ENCODE measurements at regions not wholly inside any gene's neighbourhood (a gene's known extent, or its start where the extent isn't known, plus 50 kb on each side); places are given as distances from the start of the nearest gene placed in this dataset.

GRCh38 chr13:105952973-105953290, 582.5 kb downstream of the EFNB2 start:
- no peak overlapping the region for H4K5ac ChIP-seq (ENCODE audit: low read depth, low read length)
- H3K18ac ChIP-seq (ENCODE audit: low read depth, low read length) = no peak overlapping the region
- H4K20me1 ChIP-seq (ENCODE audit: insufficient read depth, low read length) = no peaks in the 10 kb centered on the region
- no peak overlapping the region for H2AK9ac ChIP-seq (replicated peaks; ENCODE audit: low read depth, low read length, poor library complexity)
- TF ChIP-seq USF2 (IDR thresholded peaks at IDR 0.05; ENCODE audit: low read depth, low read length) (no peak), ELK1 (IDR thresholded peaks at IDR 0.05; ENCODE audit: borderline replicate concordance, low read depth, low read length) (no peak)
- no peak overlapping the region for H2BK15ac ChIP-seq (ENCODE audit: low read depth, low read length)
- no peak overlapping the region for H2BK120ac ChIP-seq (ENCODE audit: low read depth, low read length)
- dilution Hi-C loops (cut with HindIII; ENCODE audit: low sequenced_read_pairs, unreplicated experiment) (no loop called here), in situ Hi-C loops (cut with MboI; ENCODE audit: low sequenced_read_pairs) (no loop called here), intact Hi-C loops (cut with micrococcal nuclease) (no loop called here)
- H3K4ac ChIP-seq (ENCODE audit: low read depth, low read length) = no peak overlapping the region
- H4K8ac ChIP-seq (ENCODE audit: low read depth in 2 of 2, low read length in 2 of 2) = no peak overlapping the region
- no peaks in the 10 kb centered on the region for H3K9me3 ChIP-seq (ENCODE audit: control insufficient read depth, insufficient read depth, low read length)
- H2BK20ac ChIP-seq (ENCODE audit: low read depth, low read length) = no peak overlapping the region
- no peaks in the 10 kb centered on the region for H3K36me3 ChIP-seq (ENCODE audit: control insufficient read depth, insufficient read depth, low read length)
- no peaks in the 10 kb centered on the region for H3K4me1 ChIP-seq (ENCODE audit: control insufficient read depth, insufficient read depth, low read length)
- H3K27ac ChIP-seq (ENCODE audit: insufficient read depth, low read length) = no peak overlapping the region
- no peak overlapping the region for H3K9ac ChIP-seq (ENCODE audit: low read depth, low read length)
- WGBS, 2 experiments (ENCODE audit: extremely low coverage in 2 of 2, insufficient read length in 1 of 2) = no CpG with 5 or more reads among the region's 3 CpGs
- no peak overlapping the region for H3K4me3 ChIP-seq (ENCODE audit: insufficient read depth, low read depth, low read length)
- ChIA-PET CTCF (interaction anchor here (1.0 kb wide), 1 partner anchor 13 kb away, joined by 3 read pairs; no protein-coding TSS in a partner anchor), POLR2A (ENCODE audit: unreplicated experiment) (no interaction called here)
- H3K27me3 ChIP-seq (ENCODE audit: control insufficient read depth, insufficient read depth, low read length) = no peaks in the 10 kb centered on the region
- H3K14ac ChIP-seq (replicated peaks; ENCODE audit: low read depth, low read length) = no peak overlapping the region
- no peak overlapping the region for H2BK5ac ChIP-seq (ENCODE audit: low read depth, low read length, poor library complexity, severe bottlenecking)
- H3K9me1 ChIP-seq (ENCODE audit: insufficient read depth, low read length) = no peaks in the 10 kb centered on the region
- H3K79me1 ChIP-seq (ENCODE audit: low read depth in 1 of 2, low read length in 2 of 2) = no peaks in the 10 kb centered on the region
- H4K91ac ChIP-seq (ENCODE audit: insufficient read depth, low read depth, low read length) = no peak overlapping the region
- ATAC-seq (ENCODE audit: low read depth) (no peak), DNase-seq (no peak)
- no TSS peak for BruUV-seq (replicated peaks)
- H2AK5ac ChIP-seq (ENCODE audit: low read depth, low read length) = no peak overlapping the region
- no peak overlapping the region for H3K23ac ChIP-seq (ENCODE audit: low read depth, low read length)
- H3K56ac ChIP-seq (ENCODE audit: extremely low read depth, insufficient read depth, low read length) = no peak overlapping the region
- no peak overlapping the region for H2AFZ ChIP-seq (replicated peaks; ENCODE audit: low read length, poor library complexity)
- H3K4me2 ChIP-seq (ENCODE audit: low read depth, low read length) = no peak overlapping the region

Measured in IMR-90 (cell line).